WERI-Rb-1 (cell line): ENCODE measurements at regions not wholly inside any gene's neighbourhood (a gene's known extent, or its start where the extent isn't known, plus 50 kb on each side); places are given as distances from the start of the nearest gene placed in this dataset.

Experiments used
- DNase-seq: peaks from one replicate; pipeline ENCODE4 v3.0.0-alpha.2; 2020
- H3K27ac ChIP-seq: fragments of 250-450 bp; sonication (Bioruptor Pico); 2 replicates; pipeline ENCODE4 v1.5.1; 2020; ENCODE audit warnings: mild to moderate bottlenecking, moderate library complexity
- H3K27me3 ChIP-seq: fragments of 250-450 bp; sonication (Bioruptor Pico); 2 replicates; pipeline ENCODE4 v1.5.1; 2021; ENCODE audit warnings: mild to moderate bottlenecking, low read depth, moderate library complexity; ENCODE audit not compliant: insufficient read depth, severe bottlenecking
- H3K36me3 ChIP-seq: fragments of 250-450 bp; sonication (Bioruptor Pico); 2 replicates; pipeline ENCODE4 v1.5.1; 2020; ENCODE audit warnings: mild to moderate bottlenecking, moderate library complexity
- H3K4me3 ChIP-seq: 2 replicates; pipeline ENCODE4 v1.5.1; 2011; ENCODE audit warnings: low read depth, mild to moderate bottlenecking, control low read depth, low read length
- H3K9me3 ChIP-seq: fragments of 250-450 bp; sonication (Bioruptor Pico); 2 replicates; pipeline ENCODE4 v1.5.1; 2021; ENCODE audit warnings: mild to moderate bottlenecking, moderate library complexity; ENCODE audit not compliant: severe bottlenecking
- TF ChIP-seq, protein P1 (sequence below): IDR thresholded peaks from 2 replicates; pipeline ENCODE4 v1.5.1; 2011; ENCODE audit warnings: low read depth, mild to moderate bottlenecking, control low read depth, inconsistent platforms, low read length

DNA sequence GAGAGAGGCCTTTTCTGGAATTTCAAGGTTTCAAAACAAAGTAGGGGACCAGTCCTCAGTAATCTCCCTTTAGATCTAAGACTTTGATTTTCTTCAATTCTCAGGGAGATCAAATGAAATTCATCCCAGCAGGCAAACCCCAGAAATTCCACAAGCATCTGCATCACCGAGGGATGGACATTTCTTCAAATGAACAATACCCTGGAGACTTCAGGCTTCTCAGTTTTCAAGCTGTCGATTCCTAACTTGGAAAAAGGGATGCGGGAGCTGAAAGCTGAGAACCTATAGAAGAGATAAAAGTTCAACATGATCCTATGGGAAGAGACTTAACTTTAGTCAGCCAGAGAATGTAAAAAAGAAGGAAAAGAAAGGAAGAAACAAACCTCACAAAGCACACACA is 296.9 kb upstream of the CDH5 start:
- Histone ChIP-seq H3K36me3 (no peaks in the 10 kb centered on the region), H3K27ac (no peak overlapping the region), H3K4me3 (no peak overlapping the region), H3K9me3 (no peaks in the 10 kb centered on the region), H3K27me3 (no peaks in the 10 kb centered on the region)
- no peak for DNase-seq
- TF ChIP-seq, protein P1, sequence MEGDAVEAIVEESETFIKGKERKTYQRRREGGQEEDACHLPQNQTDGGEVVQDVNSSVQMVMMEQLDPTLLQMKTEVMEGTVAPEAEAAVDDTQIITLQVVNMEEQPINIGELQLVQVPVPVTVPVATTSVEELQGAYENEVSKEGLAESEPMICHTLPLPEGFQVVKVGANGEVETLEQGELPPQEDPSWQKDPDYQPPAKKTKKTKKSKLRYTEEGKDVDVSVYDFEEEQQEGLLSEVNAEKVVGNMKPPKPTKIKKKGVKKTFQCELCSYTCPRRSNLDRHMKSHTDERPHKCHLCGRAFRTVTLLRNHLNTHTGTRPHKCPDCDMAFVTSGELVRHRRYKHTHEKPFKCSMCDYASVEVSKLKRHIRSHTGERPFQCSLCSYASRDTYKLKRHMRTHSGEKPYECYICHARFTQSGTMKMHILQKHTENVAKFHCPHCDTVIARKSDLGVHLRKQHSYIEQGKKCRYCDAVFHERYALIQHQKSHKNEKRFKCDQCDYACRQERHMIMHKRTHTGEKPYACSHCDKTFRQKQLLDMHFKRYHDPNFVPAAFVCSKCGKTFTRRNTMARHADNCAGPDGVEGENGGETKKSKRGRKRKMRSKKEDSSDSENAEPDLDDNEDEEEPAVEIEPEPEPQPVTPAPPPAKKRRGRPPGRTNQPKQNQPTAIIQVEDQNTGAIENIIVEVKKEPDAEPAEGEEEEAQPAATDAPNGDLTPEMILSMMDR = no peak

DNA sequence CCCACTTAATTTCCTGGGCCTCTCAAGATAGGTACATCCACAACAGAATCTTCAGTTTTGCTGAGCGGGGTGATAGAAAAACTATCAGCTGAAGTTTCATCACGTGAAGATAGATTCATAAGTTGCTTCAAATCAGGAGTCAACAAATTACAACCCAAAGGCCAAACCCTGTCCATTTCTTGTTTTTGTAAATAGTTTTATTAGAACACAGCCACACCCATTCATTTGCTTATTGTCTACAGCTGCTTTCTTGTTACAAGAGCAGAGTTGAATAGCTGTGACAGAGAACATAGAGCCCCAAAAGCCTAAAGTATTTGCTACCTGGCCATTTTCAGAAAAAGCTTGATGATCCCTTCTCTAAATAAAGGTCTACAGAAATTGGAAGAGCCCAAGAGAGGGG is 300.1 kb upstream of the CDH5 start:
- no peak overlapping the region for H3K27ac ChIP-seq
- H3K4me3 ChIP-seq = no peak overlapping the region
- no peaks in the 10 kb centered on the region for H3K27me3 ChIP-seq
- no peak for DNase-seq
- TF ChIP-seq, protein P1 = no peak
- H3K36me3 ChIP-seq = no peaks in the 10 kb centered on the region
- H3K9me3 ChIP-seq = no peaks in the 10 kb centered on the region

DNA sequence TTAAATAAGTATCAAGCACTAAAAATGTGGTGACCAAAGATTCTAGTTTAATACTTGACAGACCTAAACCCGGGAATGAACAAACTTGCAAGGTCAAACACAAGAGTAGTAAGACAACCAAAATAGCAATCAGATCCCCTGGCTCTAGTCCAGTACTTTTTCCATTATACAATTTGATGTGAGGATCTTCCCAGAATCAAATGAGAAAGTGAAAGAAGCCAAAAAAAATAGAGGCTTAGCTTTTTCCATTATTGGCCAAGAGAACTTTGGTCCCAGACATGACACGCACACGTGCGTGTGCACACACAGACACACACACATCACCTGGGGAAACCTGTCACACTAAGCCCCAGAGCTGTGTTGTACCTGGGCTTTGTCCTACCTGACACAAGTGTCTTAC is 300.6 kb upstream of the CDH5 start:
- Histone ChIP-seq H3K9me3 (no peaks in the 10 kb centered on the region), H3K27ac (no peak overlapping the region), H3K27me3 (no peaks in the 10 kb centered on the region), H3K4me3 (no peak overlapping the region), H3K36me3 (no peaks in the 10 kb centered on the region)
- TF ChIP-seq, protein P1 = no peak
- DNase-seq = no peak

DNA sequence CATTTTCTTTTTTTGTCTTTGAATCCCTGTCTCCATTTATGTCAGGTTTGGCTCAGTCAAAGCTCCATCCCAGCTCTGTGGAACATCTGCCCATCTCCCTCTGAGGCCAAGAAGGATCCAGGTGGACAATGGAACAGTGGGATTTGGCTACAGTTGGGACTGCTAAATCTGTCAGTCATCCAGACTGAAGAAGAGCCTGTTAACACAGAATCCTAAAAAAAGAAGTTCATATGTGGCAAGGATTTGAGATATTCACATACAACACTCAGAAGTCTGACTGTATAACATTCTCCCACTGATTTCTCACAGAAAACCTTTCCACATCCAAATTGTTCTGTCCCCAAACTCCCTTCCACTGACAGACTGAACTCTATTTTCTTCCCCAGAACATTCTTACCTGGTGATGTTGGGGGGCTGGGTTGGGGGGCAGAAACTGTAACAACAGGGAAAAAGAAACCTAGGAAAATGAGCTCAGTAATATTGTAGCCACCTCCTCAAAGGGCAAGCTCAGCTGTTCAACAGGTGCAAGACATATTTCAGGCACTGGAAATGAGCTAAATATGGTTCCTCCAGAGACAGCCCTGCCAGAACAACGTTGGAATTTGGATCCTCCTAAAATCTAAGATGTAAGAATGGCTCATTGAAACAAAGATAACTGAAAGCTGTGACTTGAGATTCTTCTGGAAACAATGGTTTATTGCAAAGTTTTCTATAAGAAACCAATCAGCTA is 301.5 kb upstream of the CDH5 start:
- DNase-seq = no peak
- TF ChIP-seq, protein P1 = no peak
- no peak overlapping the region for H3K27ac ChIP-seq
- H3K4me3 ChIP-seq = no peak overlapping the region
- no peaks in the 10 kb centered on the region for H3K9me3 ChIP-seq
- no peaks in the 10 kb centered on the region for H3K27me3 ChIP-seq
- H3K36me3 ChIP-seq = no peaks in the 10 kb centered on the region

DNA sequence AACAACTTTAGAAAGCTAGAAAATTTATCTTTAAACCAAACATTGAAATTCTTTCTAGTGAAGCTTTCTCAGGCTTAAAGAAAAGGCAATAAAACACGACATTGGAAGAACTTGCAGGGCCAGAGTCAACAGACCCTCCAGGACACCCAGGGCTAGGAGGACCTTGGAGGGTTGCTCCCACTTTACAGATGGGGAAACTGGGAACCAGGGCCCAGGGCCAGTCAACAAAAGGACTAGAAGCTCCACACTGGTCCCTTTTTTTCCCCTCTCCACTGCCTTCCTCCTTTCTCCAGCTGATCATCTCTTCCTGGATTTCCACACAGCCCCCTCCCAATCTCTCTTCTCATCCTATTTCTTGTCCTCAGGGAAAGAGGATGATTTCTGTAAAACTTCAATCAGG is 307.7 kb upstream of the CDH5 start:
- no peak overlapping the region for H3K4me3 ChIP-seq
- H3K9me3 ChIP-seq = no peaks in the 10 kb centered on the region
- TF ChIP-seq, protein P1 = no peak
- no peaks in the 10 kb centered on the region for H3K27me3 ChIP-seq
- H3K27ac ChIP-seq = no peak overlapping the region
- DNase-seq = no peak
- no peaks in the 10 kb centered on the region for H3K36me3 ChIP-seq

DNA sequence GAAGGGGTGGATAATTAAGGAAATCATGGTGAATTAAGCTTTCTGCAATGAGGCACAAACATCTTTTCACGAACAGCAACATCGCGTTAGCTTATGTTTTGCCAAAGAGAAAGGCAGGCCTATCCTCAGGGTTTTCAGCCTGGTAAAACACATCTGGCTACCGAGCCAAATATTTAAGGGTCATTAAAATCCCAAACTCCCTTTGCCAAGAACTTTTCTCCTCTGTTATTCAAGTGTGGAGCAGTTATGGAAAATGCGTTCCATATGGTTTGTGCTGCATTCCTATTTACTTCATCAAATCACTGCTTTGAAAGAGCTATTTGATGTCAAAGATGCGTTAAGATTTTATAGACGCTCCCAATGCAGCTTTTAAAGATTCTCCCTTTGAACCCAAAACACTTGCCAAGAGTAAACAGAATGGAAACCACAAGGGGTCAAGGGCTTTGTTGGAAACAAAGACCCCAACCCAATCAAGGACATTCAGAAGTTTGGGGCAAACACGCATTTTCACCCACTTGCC is 308.3 kb upstream of the CDH5 start:
- H3K27me3 ChIP-seq = no peaks in the 10 kb centered on the region
- TF ChIP-seq, protein P1 = no peak
- no peak overlapping the region for H3K27ac ChIP-seq
- H3K36me3 ChIP-seq = no peaks in the 10 kb centered on the region
- H3K9me3 ChIP-seq = no peaks in the 10 kb centered on the region
- H3K4me3 ChIP-seq = no peak overlapping the region
- no peak for DNase-seq
